ENCODE measurements at regions not wholly inside any gene's neighbourhood (a gene's known extent, or its start where the extent isn't known, plus 50 kb on each side); places are given as distances from the start of the nearest gene placed in this dataset.
A peak's percentile ranks its signal among the peaks of the same experiment; 100 is the strongest.
"Not testable (repeated sequence)": the region's sequence is repeated elsewhere in the genome, so short reads cannot be mapped to it uniquely, and the experiment has no call there.

DNA sequence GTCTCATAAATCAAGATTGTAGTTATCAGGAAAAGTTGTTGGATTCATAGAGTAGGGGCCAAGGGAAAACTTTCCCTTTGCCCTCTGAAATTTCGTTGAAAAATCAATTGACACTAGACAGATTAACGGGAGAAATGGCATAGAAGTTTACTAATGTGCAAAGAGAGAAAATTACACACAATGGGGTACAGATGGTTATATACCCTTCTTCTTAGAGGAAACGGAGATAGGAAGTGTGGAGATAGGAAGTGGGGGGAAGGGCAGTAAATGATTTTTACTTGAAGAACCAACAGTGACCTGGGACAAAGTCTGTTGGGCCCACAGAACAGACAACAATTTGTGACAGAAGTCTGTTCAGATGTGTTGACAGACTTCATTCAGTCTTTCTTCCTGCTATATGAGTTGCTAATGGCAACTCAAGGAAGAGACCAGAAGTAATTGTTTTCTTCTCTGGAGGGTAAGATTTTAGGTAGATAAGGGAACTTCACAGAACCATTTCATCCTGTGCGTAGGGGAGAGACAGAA is 177.9 kb downstream of the C9orf152 start:
- ATAC-seq = no peak
- TF ChIP-seq ZNF70 (CRISPR knock-in tag; IDR thresholded peaks at IDR 0.05) (no peak), TOX (CRISPR knock-in tag; IDR thresholded peaks at IDR 0.05; ENCODE audit: borderline replicate concordance) (no peak)
- TF ChIP-seq, protein P1, sequence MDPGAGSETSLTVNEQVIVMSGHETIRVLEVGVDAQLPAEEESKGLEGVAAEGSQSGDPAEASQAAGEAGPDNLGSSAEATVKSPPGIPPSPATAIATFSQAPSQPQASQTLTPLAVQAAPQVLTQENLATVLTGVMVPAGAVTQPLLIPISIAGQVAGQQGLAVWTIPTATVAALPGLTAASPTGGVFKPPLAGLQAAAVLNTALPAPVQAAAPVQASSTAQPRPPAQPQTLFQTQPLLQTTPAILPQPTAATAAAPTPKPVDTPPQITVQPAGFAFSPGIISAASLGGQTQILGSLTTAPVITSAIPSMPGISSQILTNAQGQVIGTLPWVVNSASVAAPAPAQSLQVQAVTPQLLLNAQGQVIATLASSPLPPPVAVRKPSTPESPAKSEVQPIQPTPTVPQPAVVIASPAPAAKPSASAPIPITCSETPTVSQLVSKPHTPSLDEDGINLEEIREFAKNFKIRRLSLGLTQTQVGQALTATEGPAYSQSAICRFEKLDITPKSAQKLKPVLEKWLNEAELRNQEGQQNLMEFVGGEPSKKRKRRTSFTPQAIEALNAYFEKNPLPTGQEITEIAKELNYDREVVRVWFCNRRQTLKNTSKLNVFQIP (CRISPR knock-in tag; IDR thresholded peaks at IDR 0.05; ENCODE audit: borderline replicate concordance, low read depth) = no peak

- peak; percentile 18; the same call in 1 of the 3 replicates for ATAC-seq
- TF ChIP-seq ISL1 (CRISPR knock-in tag; IDR thresholded peaks at IDR 0.05) (0 out of 2 replicates have a peak, but pooled peaks have one; percentile 9), ZNF565 (CRISPR knock-in tag; conservative IDR thresholded peaks at IDR 0.05; ENCODE audit: low read depth) (no peak)
- TF ChIP-seq, protein P1 (CRISPR knock-in tag; IDR thresholded peaks at IDR 0.05; ENCODE audit: borderline replicate concordance, low read depth) = no peak
Observed at GRCh38 chr9:110030632-110031031, 177.3 kb downstream of the C9orf152 start.

- ATAC-seq = peak; percentile 69
- TF ChIP-seq, protein P1 (CRISPR knock-in tag; IDR thresholded peaks at IDR 0.05; ENCODE audit: borderline replicate concordance, low read depth) = no peak
- no peak for TF ChIP-seq BACH2 (CRISPR knock-in tag; IDR thresholded peaks at IDR 0.05; ENCODE audit: borderline replicate concordance)
- no peak for TF ChIP-seq SNAI2 (CRISPR knock-in tag; IDR thresholded peaks at IDR 0.05)
- TF ChIP-seq ESRRG (CRISPR knock-in tag; IDR thresholded peaks at IDR 0.05) = no peak
- TF ChIP-seq PPARA (CRISPR knock-in tag; IDR thresholded peaks at IDR 0.05; ENCODE audit: borderline replicate concordance) = no peak
- no peak for TF ChIP-seq RARB (CRISPR knock-in tag; IDR thresholded peaks at IDR 0.05)
- TF ChIP-seq ZFP3 (CRISPR knock-in tag; IDR thresholded peaks at IDR 0.05) = no peak
- TF ChIP-seq CREB5 (CRISPR knock-in tag; IDR thresholded peaks at IDR 0.05; ENCODE audit: low read depth) = no peak
- no peak for TF ChIP-seq CSDC2 (CRISPR knock-in tag; IDR thresholded peaks at IDR 0.05)
- TF ChIP-seq GLIS3 (CRISPR knock-in tag; IDR thresholded peaks at IDR 0.05) = no peak
- TF ChIP-seq, protein P2, sequence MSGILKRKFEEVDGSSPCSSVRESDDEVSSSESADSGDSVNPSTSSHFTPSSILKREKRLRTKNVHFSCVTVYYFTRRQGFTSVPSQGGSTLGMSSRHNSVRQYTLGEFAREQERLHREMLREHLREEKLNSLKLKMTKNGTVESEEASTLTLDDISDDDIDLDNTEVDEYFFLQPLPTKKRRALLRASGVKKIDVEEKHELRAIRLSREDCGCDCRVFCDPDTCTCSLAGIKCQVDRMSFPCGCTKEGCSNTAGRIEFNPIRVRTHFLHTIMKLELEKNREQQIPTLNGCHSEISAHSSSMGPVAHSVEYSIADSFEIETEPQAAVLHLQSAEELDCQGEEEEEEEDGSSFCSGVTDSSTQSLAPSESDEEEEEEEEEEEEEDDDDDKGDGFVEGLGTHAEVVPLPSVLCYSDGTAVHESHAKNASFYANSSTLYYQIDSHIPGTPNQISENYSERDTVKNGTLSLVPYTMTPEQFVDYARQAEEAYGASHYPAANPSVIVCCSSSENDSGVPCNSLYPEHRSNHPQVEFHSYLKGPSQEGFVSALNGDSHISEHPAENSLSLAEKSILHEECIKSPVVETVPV (CRISPR knock-in tag; IDR thresholded peaks at IDR 0.05) = no peak
- no peak for TF ChIP-seq ZFP30 (CRISPR knock-in tag; IDR thresholded peaks at IDR 0.05)
- TF ChIP-seq TOX (CRISPR knock-in tag; IDR thresholded peaks at IDR 0.05; ENCODE audit: borderline replicate concordance) = no peak
- no peak for TF ChIP-seq ZNF8 (CRISPR knock-in tag; IDR thresholded peaks at IDR 0.05)
- TF ChIP-seq ZNF565 (CRISPR knock-in tag; conservative IDR thresholded peaks at IDR 0.05; ENCODE audit: low read depth) = no peak
- TF ChIP-seq ZNF70 (CRISPR knock-in tag; IDR thresholded peaks at IDR 0.05) = no peak
- no peak for TF ChIP-seq OSR1 (CRISPR knock-in tag; IDR thresholded peaks at IDR 0.05)
- TF ChIP-seq ISL1 (CRISPR knock-in tag; IDR thresholded peaks at IDR 0.05) = no peak
- TF ChIP-seq PATZ1 (CRISPR knock-in tag; IDR thresholded peaks at IDR 0.05; ENCODE audit: borderline replicate concordance) = no peak
Observed at GRCh38 chr9:110031511-110032173, 176.3 kb downstream of the C9orf152 start.

DNA sequence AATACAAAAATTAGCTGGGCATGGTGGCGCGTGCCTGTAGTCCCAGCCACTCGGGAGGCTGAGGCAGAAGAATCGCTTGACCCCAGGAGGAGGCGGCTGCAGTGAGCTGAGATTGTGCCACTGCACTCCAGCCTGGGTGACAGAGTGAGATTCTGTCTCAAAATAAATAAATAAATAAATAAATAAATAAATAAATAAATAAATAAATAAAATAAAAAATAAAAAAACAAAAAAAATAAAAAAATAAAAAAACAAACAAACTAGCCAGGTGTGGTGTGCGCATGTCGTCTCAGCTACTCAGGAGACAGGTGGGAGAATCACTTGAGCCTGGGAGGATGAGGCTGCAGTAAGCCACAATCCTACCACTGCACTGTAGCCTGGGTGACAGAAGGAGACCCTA is 175.4 kb downstream of the C9orf152 start:
- ATAC-seq = not testable (repeated sequence)
